Upper lobe of left lung (tissue), 4 donors: ENCODE measurements at regions not wholly inside any gene's neighbourhood (a gene's known extent, or its start where the extent isn't known, plus 50 kb on each side); places are given as distances from the start of the nearest gene placed in this dataset.

ENCODE experiments used
- CTCF ChIP-seq, 6 experiments: fragments of 450-650 bp in 4 of 6; fragments of 200-600 bp in 2 of 6; sonication (generic) in 2 of 6; IDR thresholded peaks; one replicate each; pipeline ENCODE4 v1.5.1; 2016 to 2019; ENCODE audit warnings: antibody characterized with exemption in 6 of 6
- EP300 ChIP-seq, 4 donors: sonication (generic); formaldehyde crosslinking; IDR thresholded peaks; one replicate each; pipeline ENCODE4 v1.5.1; 2017; ENCODE audit warnings: antibody characterized with exemption in 4 of 4, control low read depth in 2 of 4

- no peak for TF ChIP-seq EP300 (IDR thresholded peaks at IDR 0.05)
- no peak for TF ChIP-seq CTCF (IDR thresholded peaks at IDR 0.05)
Observed at GRCh38 chr12:47458279-47458678, 247.6 kb downstream of the RPAP3 start.
